ENCODE measurements at regions not wholly inside any gene's neighbourhood (a gene's known extent, or its start where the extent isn't known, plus 50 kb on each side); places are given as distances from the start of the nearest gene placed in this dataset.

DNA sequence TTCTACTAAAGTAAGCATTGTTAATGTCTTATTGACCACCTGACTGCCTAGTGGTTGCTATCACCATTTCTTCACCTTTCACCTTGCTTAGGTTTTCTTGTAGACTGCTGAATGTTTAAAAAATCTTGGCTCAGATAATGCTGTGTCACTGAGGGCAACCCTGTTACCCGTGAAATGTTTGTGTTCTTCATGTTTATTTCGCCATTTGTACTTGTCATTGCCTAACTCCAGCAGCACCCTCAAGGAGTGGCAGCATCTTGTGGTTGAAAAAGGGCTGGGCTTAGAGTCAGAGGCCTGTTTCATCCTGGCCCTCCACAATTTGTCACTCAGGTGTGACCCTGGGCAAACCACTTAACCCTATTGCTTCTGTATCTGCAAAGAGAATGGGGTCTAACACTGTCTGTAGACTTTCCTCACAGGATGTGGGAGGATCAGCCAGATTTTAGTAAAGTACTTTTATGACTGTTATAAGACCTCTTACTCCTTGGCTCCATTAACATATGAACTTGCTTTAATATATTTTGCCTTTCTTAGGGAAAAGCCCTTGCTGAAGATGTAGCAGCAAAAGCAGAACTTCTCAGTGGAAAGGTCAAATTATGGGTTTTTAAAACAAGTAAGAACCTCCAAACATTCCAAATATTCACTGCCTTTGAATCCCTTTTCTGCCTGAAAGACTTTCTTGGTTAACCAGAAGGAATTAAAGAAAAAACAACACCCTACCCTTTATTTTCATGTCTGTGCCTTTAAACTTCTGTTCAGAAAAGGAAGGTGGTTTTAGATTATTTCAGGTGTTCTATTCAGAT lies 154.5 kb upstream of the C11orf87 start:
- H3K4me1 Mint-ChIP-seq, result no peaks in the 10 kb centered on the region
- ATAC-seq (no peak), DNase-seq (no peak)
- H3K9me3 Mint-ChIP-seq, result peaks cover 15 to 42% (median 25%) of the 10 kb centered on the region in 9 donors
- H3K27me3 Mint-ChIP-seq, result peaks cover 0 to 2% (median 0%) of the 10 kb centered on the region in 5 donors
- POLR2A ChIA-PET, result no interaction called here
- peaks cover 0 to 13% (median 5%) of the 10 kb centered on the region in 3 donors for H3K36me3 Mint-ChIP-seq
- H3K27ac Mint-ChIP-seq, result no peak overlapping the region
- H3K4me3 Mint-ChIP-seq, result no peak overlapping the region

DNA sequence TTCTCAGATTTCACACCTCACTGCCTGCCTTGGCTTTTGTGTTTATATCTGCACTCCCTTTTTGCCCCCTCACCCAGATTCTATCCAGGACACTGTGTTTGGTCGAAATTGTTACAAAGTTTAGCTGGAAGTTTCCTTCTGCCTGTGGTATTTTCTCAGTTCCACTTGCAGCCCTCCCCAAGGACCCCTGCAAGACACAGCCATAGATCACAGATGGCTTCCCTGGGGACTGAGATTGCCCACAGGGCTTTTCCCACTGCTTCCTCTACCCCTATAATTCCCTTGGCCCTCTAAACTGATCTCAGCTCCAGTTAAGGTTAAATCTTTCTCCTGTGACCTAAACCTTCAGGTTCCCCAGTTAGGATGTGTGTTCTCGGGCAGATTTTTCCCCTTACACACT lies 146.1 kb upstream of the C11orf87 start:
- Mint-ChIP-seq H3K4me1 (no peaks in the 10 kb centered on the region), H3K9me3 (peaks cover 0 to 40% (median 14%) of the 10 kb centered on the region in 9 donors), H3K4me3 (no peak overlapping the region), H3K27ac (no peak overlapping the region), H3K27me3 (peaks cover 0 to 7% (median 0%) of the 10 kb centered on the region in 5 donors), H3K36me3 (peaks cover 0 to 20% (median 0%) of the 10 kb centered on the region in 3 donors)
- POLR2A ChIA-PET, result no interaction called here
- no peak for ATAC-seq
- DNase-seq, result no peak

DNA sequence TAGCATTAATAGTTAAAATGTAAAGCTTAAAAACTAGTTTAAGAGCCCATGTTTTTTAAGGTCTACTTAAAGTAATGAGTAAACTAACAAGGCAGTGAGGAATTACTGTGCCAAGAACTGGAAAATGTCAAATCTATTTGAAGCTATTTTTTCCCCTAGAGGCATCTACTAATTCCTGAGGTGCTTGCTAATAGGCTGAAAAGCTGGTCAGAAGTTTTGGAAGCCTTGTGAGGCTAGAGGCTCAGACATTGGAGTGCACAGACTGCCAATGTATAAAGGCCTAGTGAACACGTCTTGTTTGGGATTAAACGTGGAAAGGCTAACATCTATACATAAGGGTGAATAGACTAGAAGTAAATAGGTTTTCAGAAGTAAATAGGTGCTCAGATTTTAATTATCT lies 136.5 kb upstream of the C11orf87 start:
- POLR2A ChIA-PET, result no interaction called here
- H3K4me1 Mint-ChIP-seq, result no peaks in the 10 kb centered on the region
- no peak for ATAC-seq
- peaks cover 0 to 6% (median 0%) of the 10 kb centered on the region in 3 donors for H3K36me3 Mint-ChIP-seq
- peaks cover 0 to 10% (median 0%) of the 10 kb centered on the region in 5 donors for H3K27me3 Mint-ChIP-seq
- H3K4me3 Mint-ChIP-seq, result no peak overlapping the region
- H3K9me3 Mint-ChIP-seq, result peaks cover 0 to 10% (median 4%) of the 10 kb centered on the region in 9 donors
- H3K27ac Mint-ChIP-seq, result no peak overlapping the region
- DNase-seq, result no peak

DNA sequence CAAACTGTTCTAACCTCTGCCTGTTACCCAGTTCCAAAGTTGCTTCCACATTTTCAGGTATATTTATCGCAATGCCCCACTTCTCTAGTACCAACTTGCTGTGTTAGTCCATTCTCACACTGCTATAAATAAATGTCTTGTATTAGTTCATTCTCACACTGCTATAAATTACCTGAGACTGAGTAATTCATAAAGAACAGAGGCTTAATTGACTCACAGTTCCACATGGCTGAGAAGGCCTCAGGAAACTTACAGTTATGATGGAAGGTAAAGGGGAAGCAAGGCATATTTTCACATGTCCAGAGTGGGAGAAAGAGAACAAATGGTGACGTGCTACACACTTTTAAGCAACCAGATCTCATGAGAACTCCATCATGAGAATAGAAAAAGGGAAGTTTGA lies 130.4 kb upstream of the C11orf87 start:
- DNase-seq, result no peak
- Mint-ChIP-seq H3K4me1 (no peaks in the 10 kb centered on the region), H3K27me3 (peaks cover 0 to 1% (median 0%) of the 10 kb centered on the region in 5 donors), H3K4me3 (no peak overlapping the region), H3K9me3 (peaks cover 0 to 11% (median 0%) of the 10 kb centered on the region in 9 donors), H3K36me3 (no peaks in the 10 kb centered on the region), H3K27ac (no peak overlapping the region)
- no peak for ATAC-seq
- POLR2A ChIA-PET, result no interaction called here

DNA sequence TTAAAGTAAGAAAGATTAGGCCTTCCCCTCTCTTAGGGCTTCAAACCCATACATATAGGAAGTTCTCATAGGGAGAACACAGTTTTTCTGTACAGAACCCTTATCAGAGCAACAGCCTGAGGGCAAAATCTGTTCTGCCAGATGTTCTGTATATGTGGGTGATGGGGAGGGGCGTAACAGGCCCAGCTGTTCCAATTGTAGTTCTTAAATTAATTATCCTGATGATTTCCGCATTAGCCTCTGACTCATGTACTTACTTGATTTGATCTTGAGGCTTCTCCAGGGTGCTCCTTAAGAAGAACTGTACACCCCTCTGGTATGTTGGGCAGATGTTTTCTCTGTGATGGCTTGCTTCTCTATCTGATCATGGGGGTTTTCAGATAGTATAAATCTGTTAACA lies 123.1 kb upstream of the C11orf87 start:
- DNase-seq, result no peak
- H3K9me3 Mint-ChIP-seq, result peaks cover 0 to 10% (median 0%) of the 10 kb centered on the region in 9 donors
- peaks cover 0 to 4% (median 0%) of the 10 kb centered on the region in 5 donors for H3K27me3 Mint-ChIP-seq
- POLR2A ChIA-PET, result no interaction called here
- no peaks in the 10 kb centered on the region for H3K36me3 Mint-ChIP-seq
- H3K27ac Mint-ChIP-seq, result no peak overlapping the region
- ATAC-seq, result no peak
- H3K4me3 Mint-ChIP-seq, result no peak overlapping the region
- no peaks in the 10 kb centered on the region for H3K4me1 Mint-ChIP-seq

DNA sequence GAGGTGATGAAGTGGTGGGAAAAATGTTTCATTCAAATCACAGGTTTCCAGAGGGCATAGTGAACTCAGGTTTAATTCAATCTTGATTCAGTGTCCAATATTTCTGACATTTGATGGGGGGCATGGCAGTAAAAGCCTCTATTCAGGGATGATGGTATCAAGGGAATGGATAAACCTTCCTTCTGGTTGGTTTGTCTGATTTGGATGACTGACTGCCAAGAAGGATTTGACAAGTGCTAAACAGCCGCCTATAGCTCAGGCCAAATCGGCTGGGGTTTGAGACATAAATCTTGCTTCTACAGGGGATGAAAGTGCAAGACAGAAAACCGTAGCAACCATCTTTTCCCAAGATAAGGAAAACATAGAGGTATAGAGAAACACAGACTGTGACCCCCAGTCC lies 121.8 kb upstream of the C11orf87 start:
- H3K27me3 Mint-ChIP-seq, result peaks cover 0 to 4% (median 0%) of the 10 kb centered on the region in 5 donors
- no peak for DNase-seq
- H3K4me3 Mint-ChIP-seq, result no peak overlapping the region
- ATAC-seq, result no peak
- no peaks in the 10 kb centered on the region for H3K4me1 Mint-ChIP-seq
- H3K9me3 Mint-ChIP-seq, result peaks cover 0 to 10% (median 0%) of the 10 kb centered on the region in 9 donors
- POLR2A ChIA-PET, result no interaction called here
- no peaks in the 10 kb centered on the region for H3K36me3 Mint-ChIP-seq
- H3K27ac Mint-ChIP-seq, result no peak overlapping the region

DNA sequence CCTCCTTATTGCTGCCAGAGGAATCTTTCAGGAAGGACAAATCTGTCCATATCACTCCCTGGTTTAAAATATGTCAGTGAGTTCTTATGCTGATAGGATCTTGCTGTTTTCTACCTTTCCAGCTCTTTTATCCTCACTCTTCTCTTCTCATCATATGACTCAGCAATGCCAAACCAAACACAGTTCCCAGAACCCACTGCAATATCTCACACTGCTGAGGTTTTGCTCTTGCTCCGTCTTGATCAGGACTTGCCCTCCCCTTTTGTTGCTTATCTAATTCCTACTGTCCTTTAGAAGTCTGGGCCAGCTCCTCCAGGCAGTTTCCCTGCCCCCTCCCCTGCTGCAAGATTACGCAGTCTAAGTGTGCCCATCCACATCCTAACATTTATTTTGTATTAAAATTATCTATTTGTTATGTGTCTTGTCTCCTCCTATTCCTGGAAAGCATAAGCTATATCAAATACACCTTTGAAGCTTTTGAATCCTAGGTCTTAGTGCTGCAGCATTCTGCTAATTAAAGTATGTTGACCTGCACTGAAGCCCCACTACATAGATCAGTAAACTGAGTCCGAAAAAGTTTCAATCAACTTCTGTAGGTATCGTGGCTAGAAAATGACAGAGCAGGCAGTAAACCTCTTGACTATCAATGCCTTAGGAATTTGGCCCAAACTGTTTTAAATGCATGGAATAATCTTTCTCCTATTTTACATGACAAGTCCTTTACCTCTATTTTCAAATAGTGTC lies 119.2 kb upstream of the C11orf87 start:
- POLR2A ChIA-PET, result no interaction called here
- no peaks in the 10 kb centered on the region for H3K4me1 Mint-ChIP-seq
- H3K27me3 Mint-ChIP-seq, result peaks cover 0 to 4% (median 0%) of the 10 kb centered on the region in 5 donors
- ATAC-seq, result no peak
- H3K4me3 Mint-ChIP-seq, result no peak overlapping the region
- H3K27ac Mint-ChIP-seq, result no peak overlapping the region
- DNase-seq, result no peak
- H3K36me3 Mint-ChIP-seq, result no peaks in the 10 kb centered on the region
- peaks cover 0 to 14% (median 0%) of the 10 kb centered on the region in 9 donors for H3K9me3 Mint-ChIP-seq

DNA sequence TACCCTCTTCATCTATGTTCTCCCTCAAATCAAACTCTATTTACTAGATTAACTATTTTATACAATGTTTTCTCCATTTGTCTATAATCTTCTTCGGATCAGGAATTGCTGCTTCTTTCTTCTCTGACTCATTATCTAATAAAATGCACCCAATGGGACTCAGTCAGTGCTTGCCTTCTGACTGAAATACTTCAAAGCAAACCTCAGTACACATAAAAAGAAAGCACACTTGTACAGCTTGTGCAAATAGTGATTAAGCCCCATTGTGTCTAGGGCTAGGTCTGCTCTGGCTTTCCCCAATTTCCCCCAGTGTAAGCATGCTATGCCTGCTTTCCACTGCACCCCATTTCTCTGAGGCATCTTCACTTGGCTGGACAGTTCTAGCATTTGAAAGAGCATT lies 118.6 kb upstream of the C11orf87 start:
- ATAC-seq (no peak), DNase-seq (no peak)
- H3K9me3 Mint-ChIP-seq, result peaks cover 0 to 14% (median 0%) of the 10 kb centered on the region in 9 donors
- H3K27me3 Mint-ChIP-seq, result peaks cover 0 to 4% (median 0%) of the 10 kb centered on the region in 5 donors
- H3K4me1 Mint-ChIP-seq, result no peaks in the 10 kb centered on the region
- no peak overlapping the region for H3K27ac Mint-ChIP-seq
- POLR2A ChIA-PET, result no interaction called here
- H3K4me3 Mint-ChIP-seq, result no peak overlapping the region
- H3K36me3 Mint-ChIP-seq, result no peaks in the 10 kb centered on the region

DNA sequence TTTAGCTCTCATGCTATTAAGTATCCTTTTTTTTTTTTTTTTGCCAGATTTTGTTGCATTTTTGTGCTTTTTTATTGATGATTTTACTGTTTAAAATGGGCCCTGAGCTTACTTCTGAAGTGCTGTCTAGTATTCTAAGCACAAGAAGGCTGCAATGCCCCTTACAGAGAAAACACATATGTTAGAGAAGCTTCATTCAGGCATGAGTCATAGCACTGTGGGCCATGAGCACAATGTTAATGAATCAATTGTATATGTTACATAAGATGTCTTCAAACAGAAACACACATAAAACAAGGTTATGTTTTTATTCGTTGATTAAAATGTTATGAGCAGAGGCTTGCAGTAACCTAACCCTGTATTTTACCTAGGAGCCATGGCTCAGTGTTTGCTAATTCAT lies 117.8 kb upstream of the C11orf87 start:
- peaks cover 0 to 12% (median 0%) of the 10 kb centered on the region in 9 donors for H3K9me3 Mint-ChIP-seq
- DNase-seq (no peak), ATAC-seq (no peak)
- POLR2A ChIA-PET, result no interaction called here
- H3K4me3 Mint-ChIP-seq, result no peak overlapping the region
- no peaks in the 10 kb centered on the region for H3K36me3 Mint-ChIP-seq
- peaks cover 0 to 4% (median 0%) of the 10 kb centered on the region in 5 donors for H3K27me3 Mint-ChIP-seq
- no peaks in the 10 kb centered on the region for H3K4me1 Mint-ChIP-seq
- no peak overlapping the region for H3K27ac Mint-ChIP-seq

DNA sequence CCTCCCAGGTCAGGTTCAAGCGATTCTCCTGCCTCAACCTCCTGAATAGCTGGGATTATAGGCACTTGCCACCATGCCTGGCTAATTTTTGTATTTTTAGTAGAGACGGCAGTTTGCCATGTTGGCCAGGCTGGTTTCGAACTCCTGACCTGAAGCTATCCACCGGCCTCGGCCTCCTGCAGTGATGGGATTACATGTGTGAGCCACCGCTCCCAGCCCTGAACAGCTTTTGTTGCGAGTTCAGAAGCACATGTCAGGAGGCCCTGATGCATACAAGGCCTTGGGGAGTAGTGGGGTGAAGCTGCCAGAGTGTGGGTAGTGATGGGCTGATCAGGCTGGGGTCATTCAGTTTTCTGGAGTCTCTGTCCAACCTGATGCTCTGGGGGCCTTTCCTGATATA lies 117.0 kb upstream of the C11orf87 start:
- no peak for ATAC-seq
- H3K4me1 Mint-ChIP-seq, result no peaks in the 10 kb centered on the region
- no peak overlapping the region for H3K27ac Mint-ChIP-seq
- POLR2A ChIA-PET, result no interaction called here
- no peaks in the 10 kb centered on the region for H3K36me3 Mint-ChIP-seq
- peaks cover 0 to 4% (median 0%) of the 10 kb centered on the region in 5 donors for H3K27me3 Mint-ChIP-seq
- H3K9me3 Mint-ChIP-seq, result peaks cover 0 to 12% (median 0%) of the 10 kb centered on the region in 9 donors
- H3K4me3 Mint-ChIP-seq, result no peak overlapping the region
- DNase-seq, result no peak

DNA sequence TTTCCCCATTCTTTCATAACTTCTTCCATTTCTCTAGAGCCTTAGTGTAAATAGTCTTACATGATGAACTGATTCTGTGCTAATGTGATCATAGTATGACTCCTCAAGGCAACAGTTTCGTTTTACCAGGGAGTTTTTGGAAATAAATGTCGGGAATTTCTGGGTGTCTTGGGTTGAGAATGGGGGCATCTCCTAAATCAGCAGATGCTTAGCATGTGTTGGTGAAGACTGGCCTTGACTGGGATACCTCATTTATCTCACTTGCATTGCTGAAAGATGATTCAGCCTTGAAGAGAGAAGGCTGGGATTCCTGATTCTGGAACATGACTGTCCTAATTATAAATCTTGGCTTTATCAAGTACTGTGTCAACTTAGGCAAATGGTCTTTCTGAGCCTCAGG lies 115.7 kb upstream of the C11orf87 start:
- no peaks in the 10 kb centered on the region for H3K36me3 Mint-ChIP-seq
- DNase-seq (no peak), ATAC-seq (no peak)
- no peak overlapping the region for H3K4me3 Mint-ChIP-seq
- no peaks in the 10 kb centered on the region for H3K4me1 Mint-ChIP-seq
- POLR2A ChIA-PET, result no interaction called here
- peaks cover 0 to 12% (median 0%) of the 10 kb centered on the region in 9 donors for H3K9me3 Mint-ChIP-seq
- H3K27ac Mint-ChIP-seq, result no peak overlapping the region
- H3K27me3 Mint-ChIP-seq, result peaks cover 0 to 4% (median 0%) of the 10 kb centered on the region in 5 donors

DNA sequence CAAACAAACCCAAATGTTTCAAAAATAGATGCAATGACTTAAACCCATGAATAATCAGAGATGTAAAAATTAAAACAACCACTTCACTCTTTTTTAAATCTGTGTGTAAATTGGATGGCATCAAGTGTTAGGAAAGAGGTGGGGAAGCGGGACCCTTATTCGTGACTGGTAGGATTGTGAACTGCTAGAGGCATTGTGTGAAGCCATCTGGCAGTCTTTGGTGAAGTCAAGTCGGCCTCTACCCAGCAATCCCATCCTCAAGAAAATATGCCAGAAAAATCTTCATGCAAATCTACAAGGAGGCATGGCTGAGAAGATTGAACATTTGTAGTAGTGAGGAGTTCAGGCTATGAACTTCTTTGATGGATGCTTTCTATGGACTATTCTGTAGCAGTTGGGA lies 114.6 kb upstream of the C11orf87 start:
- ATAC-seq, result no peak
- Mint-ChIP-seq H3K4me3 (no peak overlapping the region), H3K27me3 (peaks cover 0 to 4% (median 0%) of the 10 kb centered on the region in 5 donors), H3K4me1 (no peaks in the 10 kb centered on the region), H3K27ac (no peak overlapping the region), H3K36me3 (no peaks in the 10 kb centered on the region), H3K9me3 (peaks cover 0 to 7% (median 0%) of the 10 kb centered on the region in 9 donors)
- no peak for DNase-seq
- POLR2A ChIA-PET, result no interaction called here

DNA sequence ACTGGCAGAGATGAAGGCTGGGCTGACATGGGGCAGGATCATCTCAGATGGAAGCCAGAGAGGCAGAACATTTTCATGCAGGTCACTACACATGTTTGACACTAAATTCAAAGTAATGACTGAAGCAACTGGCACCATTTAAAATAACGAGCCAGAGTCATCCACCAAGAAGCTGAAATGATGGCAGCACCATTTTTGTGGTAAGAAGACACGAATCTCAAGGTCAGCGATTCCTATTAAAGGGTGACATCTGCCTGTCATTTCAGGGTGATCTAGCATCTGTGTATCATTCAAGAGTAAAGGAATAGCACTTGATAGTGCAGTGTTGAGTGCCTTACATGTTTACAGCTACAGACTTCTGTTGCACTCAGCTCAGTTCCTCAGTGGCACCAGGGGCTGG lies 113.4 kb upstream of the C11orf87 start:
- H3K27ac Mint-ChIP-seq, result no peak overlapping the region
- H3K4me1 Mint-ChIP-seq, result no peaks in the 10 kb centered on the region
- H3K36me3 Mint-ChIP-seq, result no peaks in the 10 kb centered on the region
- H3K27me3 Mint-ChIP-seq, result peaks cover 0 to 1% (median 0%) of the 10 kb centered on the region in 5 donors
- POLR2A ChIA-PET, result no interaction called here
- ATAC-seq, result no peak
- no peak overlapping the region for H3K4me3 Mint-ChIP-seq
- peaks cover 0 to 4% (median 0%) of the 10 kb centered on the region in 9 donors for H3K9me3 Mint-ChIP-seq
- DNase-seq, result no peak
